ENCODE measurements at regions not wholly inside any gene's neighbourhood (a gene's known extent, or its start where the extent isn't known, plus 50 kb on each side); places are given as distances from the start of the nearest gene placed in this dataset.

DNA sequence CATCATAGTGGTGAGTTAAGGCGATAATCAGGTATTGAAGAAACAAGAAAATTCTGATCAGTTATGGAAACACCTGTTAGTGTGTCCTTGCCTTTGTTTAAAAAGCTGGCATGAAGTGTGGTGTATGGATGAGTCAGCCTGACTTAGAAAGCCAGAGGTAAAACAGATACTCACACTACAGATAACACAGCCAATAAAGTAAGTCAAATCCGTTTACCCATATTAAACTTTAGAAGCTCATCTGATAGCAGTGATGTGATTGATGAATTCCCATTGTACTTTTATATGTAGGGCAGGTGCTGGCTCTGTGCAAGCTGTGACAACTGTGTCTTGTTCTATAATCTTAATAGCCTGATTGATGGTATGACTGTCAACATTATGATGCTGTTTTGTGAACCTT, 1392.7 kb upstream of the IGFBP7 start:
- no peak for DNase-seq (ENCODE audit: low spot score)
- POLR2A ChIA-PET (ENCODE audit: low non-redundant PET) = no interaction called here
- TF ChIP-seq, protein P1, sequence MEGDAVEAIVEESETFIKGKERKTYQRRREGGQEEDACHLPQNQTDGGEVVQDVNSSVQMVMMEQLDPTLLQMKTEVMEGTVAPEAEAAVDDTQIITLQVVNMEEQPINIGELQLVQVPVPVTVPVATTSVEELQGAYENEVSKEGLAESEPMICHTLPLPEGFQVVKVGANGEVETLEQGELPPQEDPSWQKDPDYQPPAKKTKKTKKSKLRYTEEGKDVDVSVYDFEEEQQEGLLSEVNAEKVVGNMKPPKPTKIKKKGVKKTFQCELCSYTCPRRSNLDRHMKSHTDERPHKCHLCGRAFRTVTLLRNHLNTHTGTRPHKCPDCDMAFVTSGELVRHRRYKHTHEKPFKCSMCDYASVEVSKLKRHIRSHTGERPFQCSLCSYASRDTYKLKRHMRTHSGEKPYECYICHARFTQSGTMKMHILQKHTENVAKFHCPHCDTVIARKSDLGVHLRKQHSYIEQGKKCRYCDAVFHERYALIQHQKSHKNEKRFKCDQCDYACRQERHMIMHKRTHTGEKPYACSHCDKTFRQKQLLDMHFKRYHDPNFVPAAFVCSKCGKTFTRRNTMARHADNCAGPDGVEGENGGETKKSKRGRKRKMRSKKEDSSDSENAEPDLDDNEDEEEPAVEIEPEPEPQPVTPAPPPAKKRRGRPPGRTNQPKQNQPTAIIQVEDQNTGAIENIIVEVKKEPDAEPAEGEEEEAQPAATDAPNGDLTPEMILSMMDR (conservative IDR thresholded peaks at IDR 0.05; ENCODE audit: low read depth) = no peak
- CTCF ChIA-PET = no interaction called here
- no peak overlapping the region for H3K27ac ChIP-seq

DNA sequence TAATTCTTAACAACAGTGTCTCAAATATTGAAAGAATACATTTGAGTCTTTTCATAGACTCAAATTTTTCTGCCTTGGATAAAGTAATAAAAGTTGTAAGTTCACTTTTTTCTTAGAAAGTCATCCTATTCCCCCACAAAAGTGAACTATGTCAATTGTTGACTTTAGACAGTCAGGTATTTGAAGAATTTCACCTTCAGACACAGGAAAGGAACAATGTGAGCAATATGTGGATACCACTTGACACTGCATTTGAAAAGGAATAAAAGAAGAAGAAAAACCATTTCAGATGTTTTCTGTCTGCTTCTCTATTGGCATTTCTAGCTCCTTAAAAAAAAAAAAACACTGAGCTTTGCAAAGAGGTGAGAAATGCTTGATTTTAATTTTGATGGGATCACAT, 1389.0 kb upstream of the IGFBP7 start:
- TF ChIP-seq, protein P1 (conservative IDR thresholded peaks at IDR 0.05; ENCODE audit: low read depth) = no peak
- H3K27ac ChIP-seq = no peak overlapping the region
- DNase-seq (ENCODE audit: low spot score) = no peak
- ChIA-PET CTCF (no interaction called here), POLR2A (ENCODE audit: low non-redundant PET) (no interaction called here)

DNA sequence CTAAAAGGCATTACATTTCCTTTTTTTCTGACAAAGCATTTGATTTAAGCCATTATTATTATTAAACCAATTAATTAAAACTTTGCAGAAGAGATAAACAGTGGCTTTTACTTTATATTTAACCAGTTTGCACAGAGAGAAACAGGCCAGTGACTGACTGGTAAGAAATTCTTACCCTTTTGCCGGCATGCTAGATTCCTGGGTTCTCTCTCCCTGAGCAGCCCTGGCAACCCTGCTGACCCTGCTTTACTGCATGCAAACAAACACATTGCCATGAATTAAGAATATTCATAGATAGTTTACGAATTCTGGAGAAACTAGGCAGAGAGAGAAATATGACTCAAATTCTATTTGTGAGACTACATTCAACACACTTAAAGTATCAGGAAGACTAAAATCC, 1381.4 kb upstream of the IGFBP7 start:
- no peak overlapping the region for H3K27ac ChIP-seq
- ChIA-PET CTCF (no interaction called here), POLR2A (ENCODE audit: low non-redundant PET) (no interaction called here)
- no peak for DNase-seq (ENCODE audit: low spot score)
- TF ChIP-seq, protein P1 (conservative IDR thresholded peaks at IDR 0.05; ENCODE audit: low read depth) = no peak

DNA sequence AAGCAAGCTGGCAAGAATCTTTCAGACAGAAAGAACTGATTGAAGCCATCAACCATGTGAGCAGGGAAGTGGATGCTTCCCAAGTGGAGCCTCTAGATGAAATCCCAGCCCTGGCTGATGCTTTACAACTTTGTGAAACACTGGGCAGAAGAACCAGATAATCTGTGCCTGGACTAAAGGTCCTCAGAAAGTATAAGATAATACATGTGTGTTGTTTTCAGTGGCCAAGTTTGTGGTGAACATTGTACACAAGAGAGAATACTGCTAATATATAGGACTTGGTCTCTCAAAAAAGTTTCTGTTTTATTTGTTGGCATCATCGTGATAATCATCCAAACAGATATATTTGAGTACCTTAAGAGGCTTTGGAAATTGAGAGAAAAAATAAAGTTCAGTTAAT, 1367.8 kb upstream of the IGFBP7 start:
- ChIA-PET POLR2A (ENCODE audit: low non-redundant PET) (no interaction called here), CTCF (no interaction called here)
- no peak for DNase-seq (ENCODE audit: low spot score)
- TF ChIP-seq, protein P1 (conservative IDR thresholded peaks at IDR 0.05; ENCODE audit: low read depth) = no peak
- H3K27ac ChIP-seq = no peak overlapping the region

DNA sequence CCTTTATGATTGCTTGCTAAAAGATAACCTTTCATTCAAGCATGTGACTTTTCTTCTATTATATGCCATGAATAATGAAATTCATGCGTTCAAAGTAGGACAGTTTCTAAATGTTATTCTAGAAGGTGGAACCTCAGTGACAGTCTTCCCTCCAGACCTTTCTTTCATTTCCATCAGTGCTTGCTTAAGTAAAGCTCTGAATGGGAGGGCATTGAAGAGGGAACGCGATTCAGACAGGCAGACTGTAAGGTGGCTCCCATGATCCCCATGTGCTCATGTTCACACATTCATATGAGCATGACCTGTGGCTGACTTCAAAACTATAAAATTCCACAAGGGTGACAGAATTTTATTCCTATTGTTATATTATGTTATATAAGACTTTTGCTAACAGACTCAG, 1367.3 kb upstream of the IGFBP7 start:
- TF ChIP-seq, protein P1 (conservative IDR thresholded peaks at IDR 0.05; ENCODE audit: low read depth) = no peak
- DNase-seq (ENCODE audit: low spot score) = no peak
- ChIA-PET POLR2A (ENCODE audit: low non-redundant PET) (no interaction called here), CTCF (no interaction called here)
- no peak overlapping the region for H3K27ac ChIP-seq

DNA sequence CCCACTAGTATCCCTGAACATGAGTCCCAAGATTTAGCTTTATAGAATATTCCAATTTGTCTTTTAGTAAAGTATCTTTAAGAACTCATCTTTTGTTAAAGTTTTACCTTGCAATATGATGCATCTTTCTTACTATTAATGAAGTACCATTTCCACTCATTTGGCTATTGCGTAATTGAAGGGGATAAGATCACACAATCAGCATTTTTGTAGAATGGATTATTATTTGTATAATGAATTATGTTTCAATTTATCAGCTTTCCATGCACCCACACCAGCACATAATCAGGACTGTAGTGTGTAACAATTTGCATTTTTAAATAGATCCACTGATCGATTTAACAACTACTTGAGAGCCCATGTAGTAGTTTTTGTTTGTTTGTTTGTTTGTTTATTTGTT, 1364.9 kb upstream of the IGFBP7 start:
- no peak for DNase-seq (ENCODE audit: low spot score)
- ChIA-PET CTCF (interaction anchor here (0.5 kb wide), 1 partner anchor 21 kb away, joined by 3 read pairs; no protein-coding TSS in a partner anchor), POLR2A (ENCODE audit: low non-redundant PET) (no interaction called here)
- no peak overlapping the region for H3K27ac ChIP-seq
- TF ChIP-seq, protein P1 (conservative IDR thresholded peaks at IDR 0.05; ENCODE audit: low read depth) = no peak

DNA sequence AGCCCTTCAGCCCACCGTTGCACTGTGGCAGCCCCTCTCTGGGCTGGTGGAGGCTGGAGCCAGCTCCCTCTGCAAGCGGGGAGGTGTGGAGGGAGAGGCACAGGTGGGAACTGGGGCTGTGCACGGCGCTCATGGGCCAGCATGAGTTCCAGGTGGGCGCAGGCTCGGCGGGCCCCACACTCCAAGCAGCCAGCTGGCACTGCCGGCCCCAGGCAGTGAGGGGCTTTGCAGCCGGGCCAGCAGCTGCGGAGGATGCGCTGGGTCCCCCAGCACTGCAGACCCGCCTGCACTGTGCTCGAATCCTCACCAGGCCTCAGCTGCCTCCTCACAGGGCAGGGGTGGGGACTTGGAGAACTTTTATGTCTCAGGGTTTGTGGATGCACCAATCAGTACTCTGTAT, 1354.8 kb upstream of the IGFBP7 start:
- TF ChIP-seq, protein P1 (conservative IDR thresholded peaks at IDR 0.05; ENCODE audit: low read depth) = no peak
- no peak overlapping the region for H3K27ac ChIP-seq
- ChIA-PET CTCF (interaction anchor here (1.1 kb wide), 1 partner anchor 15 kb away, joined by 3 read pairs; no protein-coding TSS in a partner anchor), POLR2A (ENCODE audit: low non-redundant PET) (no interaction called here)
- no peak for DNase-seq (ENCODE audit: low spot score)

All from RWPE1 (cell line).